ENCODE measurements at regions not wholly inside any gene's neighbourhood (a gene's known extent, or its start where the extent isn't known, plus 50 kb on each side); places are given as distances from the start of the nearest gene placed in this dataset.

GRCh38 chr14:62156052-62156451, 393.8 kb downstream of the SNAPC1 start:
- no peak overlapping the region for H3K9ac ChIP-seq (ENCODE audit: low read depth, low read length)
- ATAC-seq (ENCODE audit: insufficient read depth, low read depth): no peak
- TF ChIP-seq EZH2 (IDR thresholded peaks at IDR 0.05; ENCODE audit: borderline replicate concordance, low read depth, low read length, severe bottlenecking) (no peak), CTCF (IDR thresholded peaks at IDR 0.05; ENCODE audit: borderline replicate concordance, extremely low read depth, low read length, poor library complexity, severe bottlenecking) (no peak)

GRCh38 chr14:62158779-62159178, 396.6 kb downstream of the SNAPC1 start:
- Histone ChIP-seq H3K9me3 (ENCODE audit: insufficient read depth, low read length, severe bottlenecking) (no peaks in the 10 kb centered on the region), H3K27me3 (ENCODE audit: insufficient read depth, low read length, poor library complexity) (no peaks in the 10 kb centered on the region), H3K36me3 (ENCODE audit: insufficient read depth, low read length) (no peaks in the 10 kb centered on the region), H3K4me2 (ENCODE audit: insufficient read depth, low read length) (no peak overlapping the region), H2AFZ (ENCODE audit: low read depth, low read length) (no peak overlapping the region), H3K79me2 (ENCODE audit: insufficient read depth, low read length) (no peaks in the 10 kb centered on the region), H3K4me3 (ENCODE audit: low read depth in 1 of 2, low read length in 2 of 2) (no peak overlapping the region), H3K4me1 (ENCODE audit: insufficient read depth, low read length) (no peaks in the 10 kb centered on the region), H3K9ac (ENCODE audit: low read depth, low read length) (no peak overlapping the region), H3K27ac (ENCODE audit: low read length) (no peak overlapping the region), H4K20me1 (ENCODE audit: insufficient read depth, low read length) (no peaks in the 10 kb centered on the region)
- TF ChIP-seq EZH2 (IDR thresholded peaks at IDR 0.05; ENCODE audit: borderline replicate concordance, low read depth, low read length, severe bottlenecking) (no peak), CTCF (IDR thresholded peaks at IDR 0.05; ENCODE audit: borderline replicate concordance, extremely low read depth, low read length, poor library complexity, severe bottlenecking) (no peak)
- ATAC-seq (ENCODE audit: insufficient read depth, low read depth) (no peak), DNase-seq (no peak)

More at GRCh38 chr14:62156052-62156451, 393.8 kb downstream of the SNAPC1 start:
- no peaks in the 10 kb centered on the region for H3K4me1 ChIP-seq (ENCODE audit: insufficient read depth, low read length)
- no peak overlapping the region for H3K4me2 ChIP-seq (ENCODE audit: insufficient read depth, low read length)
- no peaks in the 10 kb centered on the region for H3K79me2 ChIP-seq (ENCODE audit: insufficient read depth, low read length)
- no peak overlapping the region for H2AFZ ChIP-seq (ENCODE audit: low read depth, low read length)
- no peak overlapping the region for H3K4me3 ChIP-seq (ENCODE audit: low read depth in 1 of 2, low read length in 2 of 2)
- no peaks in the 10 kb centered on the region for H3K27me3 ChIP-seq (ENCODE audit: insufficient read depth, low read length, poor library complexity)
- no peaks in the 10 kb centered on the region for H3K36me3 ChIP-seq (ENCODE audit: insufficient read depth, low read length)
- H3K27ac ChIP-seq (ENCODE audit: low read length): no peak overlapping the region
- H3K9me3 ChIP-seq (ENCODE audit: insufficient read depth, low read length, severe bottlenecking): no peaks in the 10 kb centered on the region
- no peaks in the 10 kb centered on the region for H4K20me1 ChIP-seq (ENCODE audit: insufficient read depth, low read length)
- no peak for DNase-seq

GRCh38 chr14:62159314-62159713, 397.1 kb downstream of the SNAPC1 start:
- DNase-seq (no peak), ATAC-seq (ENCODE audit: insufficient read depth, low read depth) (no peak)
- H2AFZ ChIP-seq (ENCODE audit: low read depth, low read length): no peak overlapping the region
- H3K36me3 ChIP-seq (ENCODE audit: insufficient read depth, low read length): no peaks in the 10 kb centered on the region
- no peak for TF ChIP-seq EZH2 (IDR thresholded peaks at IDR 0.05; ENCODE audit: borderline replicate concordance, low read depth, low read length, severe bottlenecking)
- TF ChIP-seq CTCF (IDR thresholded peaks at IDR 0.05; ENCODE audit: borderline replicate concordance, extremely low read depth, low read length, poor library complexity, severe bottlenecking): no peak
- H3K4me2 ChIP-seq (ENCODE audit: insufficient read depth, low read length): no peak overlapping the region
- no peaks in the 10 kb centered on the region for H3K9me3 ChIP-seq (ENCODE audit: insufficient read depth, low read length, severe bottlenecking)
- no peaks in the 10 kb centered on the region for H3K27me3 ChIP-seq (ENCODE audit: insufficient read depth, low read length, poor library complexity)
- no peak overlapping the region for H3K4me3 ChIP-seq (ENCODE audit: low read depth in 1 of 2, low read length in 2 of 2)
- no peak overlapping the region for H3K9ac ChIP-seq (ENCODE audit: low read depth, low read length)
- no peak overlapping the region for H3K27ac ChIP-seq (ENCODE audit: low read length)
- no peaks in the 10 kb centered on the region for H3K4me1 ChIP-seq (ENCODE audit: insufficient read depth, low read length)
- no peaks in the 10 kb centered on the region for H3K79me2 ChIP-seq (ENCODE audit: insufficient read depth, low read length)
- H4K20me1 ChIP-seq (ENCODE audit: insufficient read depth, low read length): no peaks in the 10 kb centered on the region
